ENCODE measurements at regions not wholly inside any gene's neighbourhood (a gene's known extent, or its start where the extent isn't known, plus 50 kb on each side); places are given as distances from the start of the nearest gene placed in this dataset.

DNA sequence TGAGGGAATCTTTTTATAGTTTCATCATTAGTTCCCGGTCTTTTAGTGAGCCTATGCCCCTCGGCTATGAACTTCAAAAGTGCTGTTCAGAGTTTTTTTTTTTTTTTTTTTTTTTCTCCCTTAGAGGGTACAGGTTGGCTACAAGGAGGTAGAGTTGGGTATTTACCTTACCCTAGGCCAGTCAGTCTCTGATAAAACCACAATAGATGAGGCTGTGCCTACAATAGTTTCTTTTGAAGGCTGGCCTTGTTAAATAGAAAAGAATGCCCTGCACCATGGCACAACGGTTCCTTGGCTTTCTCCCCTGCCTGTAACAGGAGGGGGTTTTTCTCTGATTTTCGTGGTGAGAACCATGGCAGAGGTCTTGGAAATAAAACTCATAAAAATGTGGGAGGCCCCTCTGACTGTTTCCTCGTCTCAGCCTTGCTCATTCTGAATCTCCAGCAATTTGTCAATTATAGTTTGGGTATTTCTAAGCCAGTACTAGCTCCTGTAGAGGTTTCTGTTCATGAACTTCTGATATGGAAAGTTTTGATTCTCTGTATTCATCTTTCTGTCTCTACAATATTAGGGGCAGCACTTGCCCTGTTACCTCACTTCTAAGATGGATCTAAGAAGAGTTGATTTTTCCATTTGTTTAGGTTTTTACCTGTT is 152.0 kb downstream of the MTRR start:
- intact Hi-C loops (cut with DNase I): no loop called here
- no peak overlapping the region for H3K4me3 ChIP-seq
- no peak overlapping the region for H3K27ac ChIP-seq
- H3K27me3 ChIP-seq: no peaks in the 10 kb centered on the region
- H3K36me3 ChIP-seq: no peaks in the 10 kb centered on the region
- ATAC-seq: no peak
- H3K4me1 ChIP-seq: no peaks in the 10 kb centered on the region
- DNase-seq: no peak
- TF ChIP-seq POLR2A (IDR thresholded peaks at IDR 0.05): no peak
- TF ChIP-seq, protein P1, sequence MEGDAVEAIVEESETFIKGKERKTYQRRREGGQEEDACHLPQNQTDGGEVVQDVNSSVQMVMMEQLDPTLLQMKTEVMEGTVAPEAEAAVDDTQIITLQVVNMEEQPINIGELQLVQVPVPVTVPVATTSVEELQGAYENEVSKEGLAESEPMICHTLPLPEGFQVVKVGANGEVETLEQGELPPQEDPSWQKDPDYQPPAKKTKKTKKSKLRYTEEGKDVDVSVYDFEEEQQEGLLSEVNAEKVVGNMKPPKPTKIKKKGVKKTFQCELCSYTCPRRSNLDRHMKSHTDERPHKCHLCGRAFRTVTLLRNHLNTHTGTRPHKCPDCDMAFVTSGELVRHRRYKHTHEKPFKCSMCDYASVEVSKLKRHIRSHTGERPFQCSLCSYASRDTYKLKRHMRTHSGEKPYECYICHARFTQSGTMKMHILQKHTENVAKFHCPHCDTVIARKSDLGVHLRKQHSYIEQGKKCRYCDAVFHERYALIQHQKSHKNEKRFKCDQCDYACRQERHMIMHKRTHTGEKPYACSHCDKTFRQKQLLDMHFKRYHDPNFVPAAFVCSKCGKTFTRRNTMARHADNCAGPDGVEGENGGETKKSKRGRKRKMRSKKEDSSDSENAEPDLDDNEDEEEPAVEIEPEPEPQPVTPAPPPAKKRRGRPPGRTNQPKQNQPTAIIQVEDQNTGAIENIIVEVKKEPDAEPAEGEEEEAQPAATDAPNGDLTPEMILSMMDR (IDR thresholded peaks at IDR 0.05): no peak
- H3K9me3 ChIP-seq: peaks cover 0 to 17% (median 0%) of the 10 kb centered on the region in 12 donors
- 53 to 66% (median 60%) methylated on average over 5 of the region's 5 CpGs for WGBS, 4 donors

DNA sequence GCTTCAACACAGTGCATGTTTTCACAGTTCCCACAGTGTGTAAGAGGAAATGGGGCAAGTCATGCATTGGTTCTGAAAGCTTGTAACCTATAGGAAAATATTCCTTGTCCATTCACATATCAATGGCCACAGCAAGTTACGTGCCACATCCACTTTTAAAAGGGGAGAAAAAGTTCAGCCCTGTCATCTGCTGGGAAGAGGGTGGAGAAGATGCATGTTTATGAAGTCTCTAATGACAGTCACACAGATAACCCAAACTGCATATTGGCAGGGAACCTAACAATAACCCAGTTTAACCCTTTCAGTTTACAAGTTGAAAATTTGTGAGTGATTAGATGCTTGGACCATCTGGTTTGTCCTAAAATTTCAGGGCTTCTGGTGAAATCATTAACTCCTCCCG is 159.3 kb downstream of the MTRR start:
- TF ChIP-seq, protein P1 (IDR thresholded peaks at IDR 0.05): no peak
- no peak for TF ChIP-seq POLR2A (IDR thresholded peaks at IDR 0.05)
- Histone ChIP-seq H3K4me1 (no peaks in the 10 kb centered on the region), H3K4me3 (no peak overlapping the region), H3K27me3 (no peaks in the 10 kb centered on the region), H3K36me3 (no peaks in the 10 kb centered on the region), H3K9me3 (peaks cover 0 to 2% (median 0%) of the 10 kb centered on the region in 12 donors), H3K27ac (no peak overlapping the region)
- WGBS, 4 donors: 41 to 77% (median 65%) methylated on average over 2 of the region's 2 CpGs
- intact Hi-C loops (cut with DNase I): no loop called here
- ATAC-seq: no peak
- DNase-seq: no peak

- Histone ChIP-seq H3K4me1 (no peaks in the 10 kb centered on the region), H3K27ac (no peak overlapping the region), H3K36me3 (no peaks in the 10 kb centered on the region), H3K27me3 (no peaks in the 10 kb centered on the region), H3K9me3 (peaks cover 0 to 4% (median 0%) of the 10 kb centered on the region in 12 donors), H3K4me3 (no peak overlapping the region)
- no peak for TF ChIP-seq POLR2A (IDR thresholded peaks at IDR 0.05)
- TF ChIP-seq, protein P1 (IDR thresholded peaks at IDR 0.05): no peak
- 88 to 95% (median 91%) methylated on average over 3 of the region's 3 CpGs for WGBS, 4 donors
- DNase-seq (no peak), ATAC-seq (no peak)
- intact Hi-C loops (cut with DNase I): no loop called here
These were observed 164.3 kb downstream of the MTRR start for GRCh38 chr5:8033261-8033660.

- no peaks in the 10 kb centered on the region for H3K36me3 ChIP-seq
- H3K4me1 ChIP-seq: no peaks in the 10 kb centered on the region
- ATAC-seq (no peak), DNase-seq (no peak)
- no peak overlapping the region for H3K27ac ChIP-seq
- no peak overlapping the region for H3K4me3 ChIP-seq
- 60 to 83% (median 72%) methylated on average over 6 of the region's 6 CpGs for WGBS, 4 donors
- TF ChIP-seq, protein P1 (IDR thresholded peaks at IDR 0.05): no peak
- TF ChIP-seq POLR2A (IDR thresholded peaks at IDR 0.05): no peak
- peaks cover 0 to 9% (median 0%) of the 10 kb centered on the region in 12 donors for H3K9me3 ChIP-seq
- intact Hi-C loops (cut with DNase I): no loop called here
- H3K27me3 ChIP-seq: no peaks in the 10 kb centered on the region
These were observed 165.9 kb downstream of the MTRR start for GRCh38 chr5:8034852-8035251.

Data from heart left ventricle (tissue), 16 donors.